Tibial nerve (tissue), 4 donors: ENCODE measurements at regions not wholly inside any gene's neighbourhood (a gene's known extent, or its start where the extent isn't known, plus 50 kb on each side); places are given as distances from the start of the nearest gene placed in this dataset.

Experiments used
- CTCF ChIP-seq, 5 experiments: fragments of 200-600 bp in 3 of 5; fragments of 450-650 bp in 2 of 5; sonication (generic) in 3 of 5; IDR thresholded peaks; one replicate each; pipeline ENCODE4 v1.5.1; 2016 to 2019; ENCODE audit warnings: antibody characterized with exemption in 5 of 5, mild to moderate bottlenecking in 3 of 5, moderate library complexity in 2 of 5
- EP300 ChIP-seq, 2 donors: sonication (generic); formaldehyde crosslinking; IDR thresholded peaks; one replicate each; pipeline ENCODE4 v1.6.1; 2017; ENCODE audit warnings: antibody characterized with exemption in 2 of 2, mild to moderate bottlenecking in 1 of 2
- POLR2A ChIP-seq, 2 donors: fragments of 450-650 bp; IDR thresholded peaks; one replicate each; pipeline ENCODE4 v1.6.1; 2017; ENCODE audit warnings: antibody characterized with exemption in 2 of 2, mild to moderate bottlenecking in 2 of 2, moderate library complexity in 2 of 2

GRCh38 chr3:834679-835078, 258.1 kb upstream of the CNTN6 start:
- TF ChIP-seq CTCF (IDR thresholded peaks at IDR 0.05), result no peak
- no peak for TF ChIP-seq POLR2A (IDR thresholded peaks at IDR 0.05)
- TF ChIP-seq EP300 (IDR thresholded peaks at IDR 0.05), result no peak
